Skeletal muscle satellite cell (primary cell): ENCODE measurements at regions not wholly inside any gene's neighbourhood (a gene's known extent, or its start where the extent isn't known, plus 50 kb on each side); places are given as distances from the start of the nearest gene placed in this dataset.

Experiments used
- H3K27me3 ChIP-seq: 2 replicates; pipeline ENCODE4 v1.7.0; 2013; ENCODE audit warnings: low read length; ENCODE audit not compliant: control insufficient read depth, insufficient read depth
- H3K36me3 ChIP-seq: 2 replicates; pipeline ENCODE4 v1.7.0; 2013; ENCODE audit warnings: mild to moderate bottlenecking, control low read depth, low read length; ENCODE audit not compliant: insufficient read depth
- H3K4me1 ChIP-seq: 2 replicates; pipeline ENCODE4 v1.7.0; 2013; ENCODE audit warnings: low read length; ENCODE audit not compliant: control insufficient read depth, insufficient read depth
- H3K4me2 ChIP-seq: 2 replicates; pipeline ENCODE4 v1.7.0; 2013; ENCODE audit warnings: mild to moderate bottlenecking, low read length
- H3K4me3 ChIP-seq: 2 replicates; pipeline ENCODE4 v1.7.0; 2013; ENCODE audit warnings: low read length
- H3K9ac ChIP-seq: 2 replicates; pipeline ENCODE4 v1.7.0; 2013; ENCODE audit warnings: mild to moderate bottlenecking, low read depth, low read length, moderate library complexity
- H3K9me3 ChIP-seq: replicated peaks from 2 replicates; pipeline ENCODE4 v1.7.0; 2013; ENCODE audit warnings: mild to moderate bottlenecking, control low read depth, low read length

DNA sequence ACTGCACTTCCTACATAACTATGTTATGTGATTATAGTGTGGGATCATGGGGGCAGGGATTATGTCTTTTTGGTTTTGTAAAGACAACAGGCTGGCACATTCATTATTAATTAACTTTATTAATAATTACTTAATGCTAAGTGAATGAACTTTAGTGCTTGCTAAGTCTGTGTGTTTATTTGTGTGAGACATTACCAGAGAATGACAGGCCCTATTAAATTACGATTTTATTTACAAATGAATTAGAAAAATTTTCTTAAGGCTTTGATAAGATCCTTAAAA lies 100.9 kb downstream of the CD83 start:
- H3K27me3 ChIP-seq: peaks cover 3% of the 10 kb centered on the region
- no peak overlapping the region for H3K4me3 ChIP-seq
- H3K9ac ChIP-seq: no peak overlapping the region
- no peaks in the 10 kb centered on the region for H3K9me3 ChIP-seq
- no peak overlapping the region for H3K4me2 ChIP-seq
- no peaks in the 10 kb centered on the region for H3K4me1 ChIP-seq
- H3K36me3 ChIP-seq: no peaks in the 10 kb centered on the region

DNA sequence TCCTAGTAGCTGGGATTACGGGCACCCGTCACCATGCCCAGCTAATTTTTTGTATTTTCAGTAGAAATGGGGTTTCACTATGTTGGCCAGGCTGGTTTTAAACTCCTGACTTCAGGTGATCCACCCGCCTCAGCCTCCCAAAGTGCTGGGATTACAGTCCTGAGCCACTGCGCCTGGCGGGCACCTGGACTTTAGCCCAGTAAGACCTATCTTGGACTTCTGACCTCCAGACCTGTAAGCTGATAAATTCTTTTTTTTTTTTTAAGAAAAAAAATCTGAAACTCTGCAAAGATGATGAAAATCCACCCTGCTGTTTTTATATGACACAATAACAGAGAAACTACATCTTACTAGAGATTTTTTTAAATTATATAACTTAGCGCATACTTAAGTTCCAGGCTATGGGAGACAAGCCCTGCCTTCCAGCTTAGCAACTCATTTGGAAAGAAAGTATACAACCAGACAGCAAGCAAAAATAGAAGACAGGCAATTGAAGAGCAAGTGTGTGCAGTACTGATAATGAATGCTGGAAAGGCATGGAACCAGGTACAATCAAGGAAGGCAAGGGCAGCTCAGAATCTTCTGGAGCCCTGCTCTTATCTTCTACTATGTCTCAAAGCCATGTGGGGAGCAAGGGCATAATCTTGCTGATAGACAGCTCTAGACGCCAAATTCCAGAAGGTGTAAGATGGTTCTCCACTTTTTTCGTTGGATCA lies 104.2 kb downstream of the CD83 start:
- Histone ChIP-seq H3K4me3 (no peak overlapping the region), H3K9ac (no peak overlapping the region), H3K4me1 (no peaks in the 10 kb centered on the region), H3K27me3 (peaks cover 3% of the 10 kb centered on the region), H3K9me3 (no peaks in the 10 kb centered on the region), H3K4me2 (no peak overlapping the region), H3K36me3 (no peaks in the 10 kb centered on the region)

DNA sequence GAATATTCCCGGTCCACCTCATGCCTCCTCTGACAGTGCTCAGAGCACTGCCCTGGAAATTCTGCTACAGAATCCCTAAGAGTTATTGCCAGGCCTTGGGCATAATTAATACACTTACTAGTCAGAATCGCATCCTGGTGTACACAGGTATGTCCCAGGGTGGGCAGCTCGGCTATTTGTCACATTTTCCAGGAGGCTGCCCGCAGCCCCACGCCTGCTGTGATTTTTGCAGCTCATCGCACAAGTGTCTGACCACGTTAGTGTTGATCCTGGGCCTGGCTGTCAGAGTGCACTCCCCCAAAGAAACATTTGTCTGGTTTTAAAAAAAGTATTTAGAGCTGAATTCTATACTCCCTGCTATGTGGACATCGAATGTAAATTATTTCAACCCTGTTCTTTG lies 105.4 kb downstream of the CD83 start:
- peaks cover 3% of the 10 kb centered on the region for H3K27me3 ChIP-seq
- no peaks in the 10 kb centered on the region for H3K9me3 ChIP-seq
- no peak overlapping the region for H3K4me2 ChIP-seq
- H3K4me1 ChIP-seq: no peaks in the 10 kb centered on the region
- no peak overlapping the region for H3K4me3 ChIP-seq
- no peak overlapping the region for H3K9ac ChIP-seq
- no peaks in the 10 kb centered on the region for H3K36me3 ChIP-seq

DNA sequence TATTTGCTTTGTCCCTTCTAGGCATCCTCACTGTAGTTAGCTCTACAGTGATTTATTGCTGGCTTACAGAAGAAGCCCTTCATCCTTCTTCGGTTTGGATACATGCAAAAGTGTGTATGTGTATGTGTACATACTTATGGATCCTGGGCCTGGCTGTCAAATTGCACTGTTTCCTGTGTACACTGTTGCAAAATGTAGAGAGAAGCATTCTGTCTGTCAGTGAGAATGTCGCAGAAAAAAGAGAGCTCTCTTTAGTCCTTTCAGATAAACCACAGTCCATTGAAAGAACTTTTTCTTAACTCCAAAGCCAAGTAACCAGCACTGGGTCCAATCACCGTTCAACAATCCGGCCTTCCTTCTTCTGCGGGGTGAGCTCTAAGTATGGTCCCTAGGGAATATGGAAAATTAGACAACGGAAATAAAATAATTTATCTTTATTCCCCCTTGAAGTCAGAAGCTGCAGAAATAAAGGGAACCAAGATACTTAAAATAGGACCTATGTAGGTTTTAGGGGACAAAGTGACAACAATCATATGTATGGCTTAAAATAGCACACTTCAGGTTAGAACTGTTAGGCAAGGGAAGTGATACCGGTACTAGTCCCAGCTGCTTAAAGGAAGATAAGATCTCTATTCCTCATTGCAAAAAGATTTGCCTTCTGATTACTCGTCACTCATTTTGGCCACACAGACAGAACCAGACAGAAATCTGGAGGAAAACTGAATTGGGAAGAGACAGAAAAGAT lies 107.0 kb downstream of the CD83 start:
- H3K4me3 ChIP-seq: no peak overlapping the region
- no peaks in the 10 kb centered on the region for H3K4me1 ChIP-seq
- peaks cover 3% of the 10 kb centered on the region for H3K27me3 ChIP-seq
- no peak overlapping the region for H3K4me2 ChIP-seq
- no peaks in the 10 kb centered on the region for H3K9me3 ChIP-seq
- H3K36me3 ChIP-seq: no peaks in the 10 kb centered on the region
- H3K9ac ChIP-seq: no peak overlapping the region

DNA sequence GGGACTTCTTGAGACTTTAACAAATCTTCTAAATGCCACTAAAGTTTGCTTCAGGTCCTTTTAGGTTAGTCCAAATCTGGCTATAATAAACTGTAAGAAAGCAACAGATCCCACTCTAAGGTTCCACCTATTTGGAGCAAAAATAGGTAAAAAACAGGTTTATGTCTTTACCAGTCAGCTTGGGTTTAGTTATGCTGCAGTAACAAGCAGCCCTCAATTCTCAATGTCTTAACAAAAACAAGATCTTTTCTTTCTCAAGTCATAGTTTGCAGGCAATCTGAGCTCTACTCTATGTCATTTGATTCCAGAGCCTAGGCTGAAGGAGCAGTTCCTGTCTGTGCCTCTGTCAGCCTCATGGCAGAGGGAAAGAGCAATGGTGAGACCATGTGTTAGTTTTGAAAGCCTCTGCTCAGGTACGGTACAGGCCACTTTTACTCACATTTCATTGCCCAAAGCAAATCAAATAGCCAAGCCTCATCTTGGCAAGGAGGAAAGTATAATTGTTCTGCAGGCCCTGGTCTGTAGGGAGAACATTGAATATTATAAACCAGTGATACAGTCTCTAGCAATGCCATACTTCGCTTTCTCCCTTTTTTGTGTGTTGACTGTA lies 108.6 kb downstream of the CD83 start:
- H3K36me3 ChIP-seq: no peaks in the 10 kb centered on the region
- H3K27me3 ChIP-seq: peaks cover 3% of the 10 kb centered on the region
- H3K4me2 ChIP-seq: no peak overlapping the region
- H3K9me3 ChIP-seq: no peaks in the 10 kb centered on the region
- H3K4me1 ChIP-seq: no peaks in the 10 kb centered on the region
- H3K9ac ChIP-seq: no peak overlapping the region
- no peak overlapping the region for H3K4me3 ChIP-seq

DNA sequence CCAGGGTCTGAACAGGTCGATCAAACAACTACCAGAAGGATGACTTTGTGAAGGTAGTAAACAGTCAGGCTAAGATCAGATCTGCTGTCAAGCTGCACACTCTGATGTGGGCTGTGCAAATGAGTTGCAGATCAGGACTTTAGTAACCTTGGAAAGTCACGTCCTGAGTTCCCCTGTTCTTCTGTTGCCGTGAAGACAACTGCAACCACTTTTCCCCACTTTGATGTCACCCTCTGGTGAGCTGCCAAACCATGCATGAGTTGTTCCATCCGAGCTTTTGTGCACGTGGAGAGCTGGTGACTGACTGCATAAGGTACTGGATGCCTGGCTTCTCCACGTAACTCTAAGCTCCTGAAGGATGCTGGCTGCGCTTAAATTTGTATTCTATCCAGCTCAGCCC lies 111.0 kb downstream of the CD83 start:
- Histone ChIP-seq H3K27me3 (peaks cover 3% of the 10 kb centered on the region), H3K4me2 (no peak overlapping the region), H3K9ac (no peak overlapping the region), H3K4me1 (no peaks in the 10 kb centered on the region), H3K4me3 (no peak overlapping the region), H3K9me3 (no peaks in the 10 kb centered on the region), H3K36me3 (no peaks in the 10 kb centered on the region)

DNA sequence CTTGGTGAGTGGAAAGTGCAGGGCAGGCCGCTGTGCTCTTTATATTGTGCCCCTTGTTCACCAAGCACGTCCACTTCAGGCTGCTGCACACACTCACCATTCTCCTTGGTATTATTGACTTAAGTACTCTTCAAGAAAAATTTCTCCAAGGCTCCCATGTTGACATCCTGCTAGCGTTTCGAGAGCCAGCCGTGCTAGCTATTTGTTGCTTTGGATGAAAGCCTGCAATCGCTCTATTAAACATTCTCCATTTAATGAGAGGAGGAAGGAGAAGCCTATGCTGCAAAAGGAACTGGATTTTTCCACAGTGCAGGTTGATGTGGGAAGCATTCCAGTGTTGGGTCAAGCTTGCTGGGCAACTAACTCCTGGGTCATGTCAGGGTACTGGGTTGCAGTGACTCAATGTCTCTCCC lies 113.5 kb downstream of the CD83 start:
- Histone ChIP-seq H3K36me3 (no peaks in the 10 kb centered on the region), H3K4me2 (no peak overlapping the region), H3K9ac (no peak overlapping the region), H3K9me3 (no peaks in the 10 kb centered on the region), H3K27me3 (peaks cover 3% of the 10 kb centered on the region), H3K4me3 (no peak overlapping the region), H3K4me1 (no peaks in the 10 kb centered on the region)

DNA sequence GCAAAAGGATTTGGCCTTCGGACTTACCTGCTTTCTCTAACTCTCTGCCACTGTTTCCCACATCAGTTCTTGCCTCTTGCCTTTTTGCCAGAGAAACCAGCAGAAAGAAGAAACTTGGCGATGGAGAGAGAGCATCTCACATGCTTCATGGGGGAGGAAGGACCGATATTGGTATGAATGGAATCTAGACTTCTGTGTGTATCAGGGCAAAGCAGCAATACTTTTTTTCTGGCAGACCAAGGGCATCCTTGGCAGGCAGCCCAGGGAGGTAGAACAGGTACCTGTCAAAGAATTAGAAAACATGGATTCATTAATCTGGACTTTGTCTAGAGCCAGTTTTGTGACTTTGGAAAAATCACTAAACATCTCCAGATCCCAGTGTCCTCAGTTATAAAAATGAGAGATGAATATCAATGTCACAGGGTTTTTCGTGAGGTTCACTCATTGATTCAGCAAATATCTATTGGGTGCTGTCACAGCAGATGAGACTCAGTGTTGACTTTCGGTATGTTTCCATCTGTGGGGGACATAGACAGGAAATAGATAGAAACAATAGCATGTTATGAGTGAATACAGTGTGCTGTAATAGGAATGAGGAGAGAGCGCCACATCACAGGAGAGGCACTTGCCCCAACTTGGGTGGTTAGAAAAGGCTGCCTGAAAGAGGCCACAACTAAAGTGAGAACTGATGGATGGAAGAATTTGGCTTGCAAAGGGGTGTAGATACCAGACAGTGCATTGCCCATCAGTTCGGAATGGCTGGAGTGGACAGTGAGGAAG lies 114.1 kb downstream of the CD83 start:
- Histone ChIP-seq H3K4me2 (no peak overlapping the region), H3K4me3 (no peak overlapping the region), H3K9me3 (no peaks in the 10 kb centered on the region), H3K36me3 (no peaks in the 10 kb centered on the region), H3K4me1 (no peaks in the 10 kb centered on the region), H3K9ac (no peak overlapping the region), H3K27me3 (peaks cover 3% of the 10 kb centered on the region)

DNA sequence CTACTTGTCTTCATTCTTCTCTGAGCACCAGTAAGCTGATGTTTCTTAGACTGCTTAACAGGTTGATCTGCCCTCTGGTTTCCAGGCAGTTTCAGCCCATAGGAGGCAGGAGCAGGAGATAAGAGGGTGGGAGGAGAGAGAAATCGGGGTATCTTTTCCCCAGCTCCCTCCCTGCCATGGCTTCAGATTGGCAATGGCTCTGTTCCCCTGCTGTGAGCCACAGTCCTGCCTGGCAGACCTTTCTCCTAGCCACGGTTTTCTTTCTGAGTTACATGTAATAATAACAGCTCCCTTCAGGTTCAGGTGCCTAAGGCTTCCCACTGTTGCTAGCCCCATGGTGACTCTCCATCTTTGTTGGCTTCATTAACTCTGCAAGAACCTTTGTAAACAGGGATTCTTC lies 115.3 kb downstream of the CD83 start:
- Histone ChIP-seq H3K36me3 (no peaks in the 10 kb centered on the region), H3K4me1 (no peaks in the 10 kb centered on the region), H3K9ac (no peak overlapping the region), H3K4me3 (no peak overlapping the region), H3K27me3 (peaks cover 8% of the 10 kb centered on the region), H3K9me3 (no peaks in the 10 kb centered on the region), H3K4me2 (no peak overlapping the region)

DNA sequence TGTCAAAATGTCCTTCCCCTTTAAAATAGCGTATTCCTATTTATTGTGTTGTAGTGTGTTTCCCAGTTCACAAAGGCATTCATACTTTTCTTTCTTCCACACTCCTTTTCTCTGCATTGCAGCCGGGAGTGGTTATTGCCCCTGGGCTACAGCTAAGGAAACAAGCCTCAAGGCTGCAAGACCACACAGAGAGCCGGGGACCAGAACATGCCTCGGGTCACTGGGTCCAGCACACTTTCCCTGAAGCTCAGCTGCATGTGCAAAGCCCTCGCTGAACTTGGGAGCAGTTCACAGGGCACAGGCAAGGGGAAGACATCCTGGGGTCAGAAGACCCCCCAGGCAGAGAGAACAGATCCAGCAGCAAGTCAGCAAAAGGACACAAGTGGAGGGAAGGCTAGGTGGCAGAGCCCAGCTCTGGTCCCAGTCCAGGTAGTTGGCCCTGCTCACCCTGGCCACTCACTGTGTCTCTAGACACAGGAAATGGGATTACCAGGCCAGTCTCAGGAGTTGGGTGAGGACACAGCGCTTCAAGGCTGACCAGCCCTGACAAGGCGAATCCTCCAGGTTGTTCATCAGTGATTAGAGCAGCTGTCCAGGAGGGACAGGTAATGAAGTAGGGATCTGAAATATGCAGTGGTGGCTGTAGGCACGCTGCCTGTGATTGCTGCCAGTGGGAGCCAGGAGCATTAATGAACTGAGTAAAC lies 118.2 kb downstream of the CD83 start:
- Histone ChIP-seq H3K9ac (no peak overlapping the region), H3K4me1 (no peaks in the 10 kb centered on the region), H3K27me3 (peaks cover 8% of the 10 kb centered on the region), H3K4me3 (no peak overlapping the region), H3K36me3 (no peaks in the 10 kb centered on the region), H3K9me3 (no peaks in the 10 kb centered on the region), H3K4me2 (no peak overlapping the region)

DNA sequence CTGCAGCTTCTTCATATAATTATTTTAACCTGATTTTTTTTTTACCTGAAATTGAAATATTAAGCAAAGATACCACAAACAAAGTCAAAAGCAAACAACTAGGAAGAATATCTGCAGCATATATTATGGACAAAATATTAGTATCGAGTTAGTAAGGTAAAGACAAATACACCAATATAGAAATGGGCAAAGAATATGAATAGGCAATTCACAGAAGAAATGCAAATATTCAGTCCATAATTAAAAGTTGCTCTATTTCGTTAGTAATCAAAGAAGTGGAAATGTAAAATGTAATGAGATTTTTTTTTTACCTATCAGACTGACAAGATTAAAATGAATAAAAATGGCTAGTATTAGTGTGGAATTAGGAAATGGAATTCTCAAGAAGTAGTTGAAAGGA lies 121.5 kb downstream of the CD83 start:
- Histone ChIP-seq H3K36me3 (no peaks in the 10 kb centered on the region), H3K27me3 (peaks cover 5% of the 10 kb centered on the region), H3K4me3 (no peak overlapping the region), H3K9ac (no peak overlapping the region), H3K4me2 (no peak overlapping the region), H3K9me3 (no peaks in the 10 kb centered on the region), H3K4me1 (no peaks in the 10 kb centered on the region)
